ENCODE measurements at regions not wholly inside any gene's neighbourhood (a gene's known extent, or its start where the extent isn't known, plus 50 kb on each side); places are given as distances from the start of the nearest gene placed in this dataset.
"Not testable (repeated sequence)": the region's sequence is repeated elsewhere in the genome, so short reads cannot be mapped to it uniquely, and the experiment has no call there.

DNA sequence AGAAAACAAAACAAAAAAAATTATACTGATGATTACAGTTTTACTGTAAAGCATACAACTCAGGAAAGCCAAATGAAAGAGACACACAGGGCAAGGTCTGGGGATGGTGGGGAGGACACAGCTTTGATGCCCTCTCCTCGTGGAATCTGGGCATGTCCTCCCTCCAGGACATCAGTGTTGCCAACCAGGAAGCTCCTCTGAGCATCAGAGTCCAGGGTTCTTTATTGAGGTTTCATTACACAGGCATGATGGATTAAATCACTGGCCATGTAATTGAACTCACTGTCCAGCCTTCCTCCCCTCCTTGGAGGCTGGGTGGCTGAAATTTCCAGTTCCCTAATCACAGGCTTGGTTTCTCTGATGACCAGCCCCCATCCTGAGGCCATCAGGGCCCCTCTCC lies 89.6 kb upstream of the MIER3 start:
- Mint-ChIP-seq H3K36me3 (no peaks in the 10 kb centered on the region), H3K27ac (no peak overlapping the region), H3K4me3 (no peak overlapping the region), H3K27me3 (no peaks in the 10 kb centered on the region), H3K9me3 (no peaks in the 10 kb centered on the region), H3K4me1 (no peaks in the 10 kb centered on the region)
- DNase-seq: no peak

DNA sequence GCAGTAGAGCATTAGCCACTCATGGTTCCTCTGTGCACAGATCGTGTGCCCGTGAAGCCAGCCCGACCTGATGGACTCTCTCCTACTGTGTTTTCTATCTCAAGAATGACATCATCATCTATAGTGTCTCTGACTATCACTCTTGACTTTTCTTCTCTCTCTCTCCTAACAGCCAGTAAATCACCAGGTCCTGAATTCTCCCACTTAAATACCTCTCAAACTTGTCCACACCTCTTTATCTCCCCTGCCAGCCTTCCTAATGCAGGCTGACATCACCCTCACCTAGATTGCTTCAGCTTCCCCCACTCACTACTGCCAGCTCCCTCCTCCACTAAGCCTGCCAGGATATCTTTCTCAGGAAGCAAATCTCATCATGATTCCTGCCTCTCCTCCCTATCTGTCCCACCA lies 90.6 kb upstream of the MIER3 start:
- H3K36me3 Mint-ChIP-seq: no peaks in the 10 kb centered on the region
- H3K27ac Mint-ChIP-seq: no peak overlapping the region
- H3K4me1 Mint-ChIP-seq: no peaks in the 10 kb centered on the region
- H3K4me3 Mint-ChIP-seq: no peak overlapping the region
- H3K27me3 Mint-ChIP-seq: no peaks in the 10 kb centered on the region
- H3K9me3 Mint-ChIP-seq: no peaks in the 10 kb centered on the region
- DNase-seq: no peak

DNA sequence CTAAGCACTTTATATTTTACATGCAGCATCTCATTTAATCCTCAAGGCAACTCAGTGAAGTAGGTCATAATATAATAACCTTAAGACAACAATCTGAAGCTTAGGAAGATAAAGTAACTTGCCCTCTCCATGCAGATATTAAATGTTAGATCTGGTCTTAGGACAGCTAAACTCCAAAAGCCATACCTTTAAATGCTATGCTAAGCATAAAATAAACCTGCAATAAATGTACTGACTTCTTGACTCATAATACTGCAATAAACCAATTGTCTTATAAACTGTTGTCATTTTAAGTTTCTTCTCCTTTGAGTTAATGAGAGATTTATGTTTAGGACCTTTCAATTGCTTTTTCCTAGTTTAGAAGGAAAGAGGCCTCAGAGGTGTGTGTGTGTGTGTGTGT lies 102.2 kb upstream of the MIER3 start:
- H3K9me3 Mint-ChIP-seq: no peaks in the 10 kb centered on the region
- H3K36me3 Mint-ChIP-seq: no peaks in the 10 kb centered on the region
- H3K27ac Mint-ChIP-seq: no peak overlapping the region
- DNase-seq: no peak
- H3K4me3 Mint-ChIP-seq: no peak overlapping the region
- H3K4me1 Mint-ChIP-seq: no peaks in the 10 kb centered on the region
- H3K27me3 Mint-ChIP-seq: peaks cover 3% of the 10 kb centered on the region

- Mint-ChIP-seq H3K9me3 (no peaks in the 10 kb centered on the region), H3K4me1 (no peaks in the 10 kb centered on the region), H3K27ac (no peak overlapping the region), H3K27me3 (no peaks in the 10 kb centered on the region), H3K36me3 (no peaks in the 10 kb centered on the region), H3K4me3 (no peak overlapping the region)
- DNase-seq: no peak
Measured at GRCh38 chr5:57054671-57055070, 102.7 kb upstream of the MIER3 start.

GRCh38 chr5:57055731-57056130 lies 103.8 kb upstream of the MIER3 start:
- H3K4me1 Mint-ChIP-seq: no peaks in the 10 kb centered on the region
- no peak overlapping the region for H3K4me3 Mint-ChIP-seq
- H3K36me3 Mint-ChIP-seq: no peaks in the 10 kb centered on the region
- H3K9me3 Mint-ChIP-seq: no peaks in the 10 kb centered on the region
- H3K27ac Mint-ChIP-seq: no peak overlapping the region
- no peaks in the 10 kb centered on the region for H3K27me3 Mint-ChIP-seq
- no peak for DNase-seq

GRCh38 chr5:57063773-57064172 lies 110.1 kb upstream of the GPBP1 start:
- DNase-seq: no peak
- peaks cover 2% of the 10 kb centered on the region for H3K9me3 Mint-ChIP-seq
- no peaks in the 10 kb centered on the region for H3K36me3 Mint-ChIP-seq
- no peak overlapping the region for H3K27ac Mint-ChIP-seq
- no peaks in the 10 kb centered on the region for H3K4me1 Mint-ChIP-seq
- no peak overlapping the region for H3K4me3 Mint-ChIP-seq
- peaks cover 11% of the 10 kb centered on the region for H3K27me3 Mint-ChIP-seq

DNA sequence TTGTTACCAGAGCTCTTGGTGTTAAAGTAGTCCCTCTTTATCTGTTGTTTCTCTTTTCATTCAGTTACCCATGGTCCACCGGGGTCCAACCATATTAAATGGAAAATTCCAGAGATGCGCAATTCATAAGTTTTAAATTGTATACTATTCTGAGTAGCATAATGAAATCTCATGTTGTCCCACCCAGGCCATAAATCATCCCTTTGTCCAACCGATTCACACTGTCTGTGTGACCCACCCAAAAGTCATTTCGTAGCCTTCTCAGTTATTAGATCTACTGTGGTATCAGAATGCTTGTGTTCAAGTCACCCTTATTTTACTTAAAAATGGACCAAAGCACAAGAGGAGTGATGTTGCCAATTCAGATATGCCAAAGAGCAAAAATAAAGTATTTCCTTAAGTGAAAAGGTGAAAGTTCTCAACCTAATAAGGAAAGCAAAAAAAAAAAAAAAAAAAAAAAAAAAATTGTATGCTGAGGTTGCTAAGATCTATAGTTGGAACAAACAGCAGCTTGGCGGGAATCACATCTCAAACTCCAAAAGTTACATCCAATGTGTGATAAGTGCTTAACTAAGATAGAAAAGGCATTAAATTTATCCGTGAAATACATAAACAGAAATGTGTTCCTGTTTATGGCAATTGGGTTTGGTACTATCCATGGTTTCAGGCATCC lies 106.8 kb upstream of the GPBP1 start:
- Mint-ChIP-seq H3K4me3 (no peak overlapping the region), H3K36me3 (no peaks in the 10 kb centered on the region), H3K27me3 (peaks cover 11% of the 10 kb centered on the region), H3K27ac (no peak overlapping the region), H3K9me3 (peaks cover 9% of the 10 kb centered on the region), H3K4me1 (no peaks in the 10 kb centered on the region)
- DNase-seq: no peak

DNA sequence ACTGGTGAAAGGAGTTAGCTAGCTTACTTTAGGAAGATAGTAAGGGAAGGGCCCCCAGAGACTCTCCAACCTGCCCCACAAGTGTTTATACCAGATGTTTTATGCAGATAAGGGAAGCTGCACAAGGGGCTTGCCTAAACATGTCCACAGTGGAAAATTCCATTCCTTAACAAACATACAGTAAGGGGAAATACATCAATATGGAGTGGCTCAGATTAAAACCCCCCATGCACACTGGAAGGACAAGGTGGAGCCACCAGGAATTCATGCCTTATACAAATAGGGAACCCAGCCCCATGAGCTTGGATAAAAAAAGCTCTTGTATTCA lies 106.3 kb upstream of the GPBP1 start:
- no peak overlapping the region for H3K27ac Mint-ChIP-seq
- DNase-seq: no peak
- peaks cover 11% of the 10 kb centered on the region for H3K27me3 Mint-ChIP-seq
- H3K36me3 Mint-ChIP-seq: no peaks in the 10 kb centered on the region
- no peak overlapping the region for H3K4me3 Mint-ChIP-seq
- peaks cover 9% of the 10 kb centered on the region for H3K9me3 Mint-ChIP-seq
- no peaks in the 10 kb centered on the region for H3K4me1 Mint-ChIP-seq

GRCh38 chr5:57069115-57069835 lies 104.6 kb upstream of the GPBP1 start:
- no peak overlapping the region for H3K4me3 Mint-ChIP-seq
- no peaks in the 10 kb centered on the region for H3K4me1 Mint-ChIP-seq
- H3K27me3 Mint-ChIP-seq: peaks cover 15% of the 10 kb centered on the region
- H3K36me3 Mint-ChIP-seq: no peaks in the 10 kb centered on the region
- peaks cover 9% of the 10 kb centered on the region for H3K9me3 Mint-ChIP-seq
- DNase-seq: no peak
- no peak overlapping the region for H3K27ac Mint-ChIP-seq

GRCh38 chr5:57072218-57072892 lies 101.5 kb upstream of the GPBP1 start:
- Mint-ChIP-seq H3K4me3 (no peak overlapping the region), H3K9me3 (peaks cover 12% of the 10 kb centered on the region), H3K4me1 (no peaks in the 10 kb centered on the region), H3K36me3 (no peaks in the 10 kb centered on the region), H3K27ac (no peak overlapping the region), H3K27me3 (peaks cover 4% of the 10 kb centered on the region)
- no peak for DNase-seq

DNA sequence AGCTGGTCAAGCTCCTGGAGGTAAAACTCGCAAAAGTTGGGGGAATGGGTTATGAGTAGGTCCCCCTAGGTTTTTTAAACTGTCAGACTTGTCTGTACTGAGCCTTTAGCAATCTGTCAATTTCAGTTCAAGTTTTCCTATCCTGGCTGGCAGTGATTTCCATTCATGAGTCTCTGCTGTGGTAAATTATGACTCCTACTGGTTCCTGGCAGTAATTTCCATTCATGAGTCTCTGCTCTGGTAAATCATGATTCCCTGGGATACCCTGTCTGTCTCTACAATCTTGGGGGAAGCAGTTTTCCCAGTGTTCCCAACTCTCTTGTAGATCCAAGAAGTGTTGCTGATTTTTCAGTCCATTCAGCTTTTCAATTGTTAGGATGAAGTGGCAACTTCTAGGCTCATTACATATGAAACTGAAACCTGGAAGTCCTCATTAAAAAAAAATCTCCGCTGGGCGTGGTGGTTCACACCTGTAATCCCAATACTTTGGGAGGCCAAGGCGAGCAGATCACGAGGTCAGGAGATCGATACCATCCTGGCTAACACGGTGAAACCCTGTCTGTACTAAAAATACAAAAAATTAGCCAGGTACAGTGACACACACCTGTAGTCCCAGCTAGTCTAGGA lies 91.3 kb upstream of the GPBP1 start:
- H3K27ac Mint-ChIP-seq: no peak overlapping the region
- H3K4me3 Mint-ChIP-seq: no peak overlapping the region
- no peaks in the 10 kb centered on the region for H3K4me1 Mint-ChIP-seq
- H3K27me3 Mint-ChIP-seq: peaks cover 14% of the 10 kb centered on the region
- no peaks in the 10 kb centered on the region for H3K36me3 Mint-ChIP-seq
- H3K9me3 Mint-ChIP-seq: no peaks in the 10 kb centered on the region
- DNase-seq: no peak

- no peaks in the 10 kb centered on the region for H3K9me3 Mint-ChIP-seq
- H3K4me1 Mint-ChIP-seq: no peaks in the 10 kb centered on the region
- peaks cover 14% of the 10 kb centered on the region for H3K27me3 Mint-ChIP-seq
- H3K27ac Mint-ChIP-seq: no peak overlapping the region
- H3K36me3 Mint-ChIP-seq: no peaks in the 10 kb centered on the region
- no peak overlapping the region for H3K4me3 Mint-ChIP-seq
- no peak for DNase-seq
Measured at GRCh38 chr5:57085306-57086081, 88.4 kb upstream of the GPBP1 start.

DNA sequence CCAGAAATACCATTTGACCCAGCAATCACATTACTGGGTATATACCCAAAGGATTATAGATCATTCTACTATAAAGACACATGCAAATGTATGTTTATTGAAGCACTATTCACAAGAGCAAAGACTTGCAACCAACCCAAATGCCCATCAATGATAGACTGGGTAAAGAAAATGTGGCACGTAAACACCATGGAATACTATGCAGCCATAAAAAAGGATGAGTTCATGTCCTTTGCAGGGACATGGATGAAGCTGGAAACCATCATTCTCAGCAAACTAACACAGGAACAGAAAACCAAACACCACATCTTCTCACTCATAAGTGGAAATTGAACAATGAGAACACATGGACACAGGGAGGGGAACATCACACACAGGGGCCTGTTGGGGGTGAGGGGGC lies 85.9 kb upstream of the GPBP1 start:
- H3K4me3 Mint-ChIP-seq, H3K36me3 Mint-ChIP-seq, DNase-seq, H3K27ac Mint-ChIP-seq, H3K4me1 Mint-ChIP-seq, H3K9me3 Mint-ChIP-seq: not testable (repeated sequence)
- H3K27me3 Mint-ChIP-seq: peaks cover 14% of the 10 kb centered on the region

GRCh38 chr5:57094753-57095683 lies 78.8 kb upstream of the GPBP1 start:
- Mint-ChIP-seq H3K4me3 (no peak overlapping the region), H3K27ac (no peak overlapping the region), H3K4me1 (no peaks in the 10 kb centered on the region), H3K9me3 (peaks cover 27% of the 10 kb centered on the region), H3K27me3 (no peaks in the 10 kb centered on the region), H3K36me3 (peaks cover 2% of the 10 kb centered on the region)
- DNase-seq: no peak
